CD4-positive, alpha-beta memory T cell (primary cell): ENCODE measurements at regions not wholly inside any gene's neighbourhood (a gene's known extent, or its start where the extent isn't known, plus 50 kb on each side); places are given as distances from the start of the nearest gene placed in this dataset.
A peak's percentile ranks its signal among the peaks of the same experiment; 100 is the strongest.

Experiments
- CTCF ChIA-PET: fragments of 350-600 bp; sonication (Branson Sonifier 250); formaldehyde crosslinking; loops from one replicate; lab custom pipeline; 2021; ENCODE audit warnings: inconsistent platforms; ENCODE audit not compliant: partially characterized antibody; lab: Charles Lee
- POLR2A ChIA-PET: fragments of 350-600 bp; sonication (Branson Sonifier 250); formaldehyde crosslinking; loops from one replicate; lab custom pipeline; 2021; ENCODE audit not compliant: partially characterized antibody; lab: Charles Lee
- DNase-seq, 5 donors: peaks; one replicate each; pipeline versions ENCODE4 v3.0.0 to v3.0.0-alpha.2; 2020 to 2022; ENCODE audit warnings: mixed read lengths in 1 of 5
- H3K27ac ChIP-seq: one replicate; pipeline ENCODE4 v1.7.0; 2013; ENCODE audit warnings: low read depth, low read length
- H3K27me3 ChIP-seq: 2 replicates; pipeline ENCODE4 v1.7.0; 2013; ENCODE audit warnings: mild to moderate bottlenecking, low read length, moderate library complexity; ENCODE audit not compliant: insufficient read depth
- H3K36me3 ChIP-seq: 2 replicates; pipeline ENCODE4 v1.7.0; 2013; ENCODE audit warnings: mild to moderate bottlenecking, low read length, moderate library complexity; ENCODE audit not compliant: insufficient read depth
- H3K4me1 ChIP-seq: 2 replicates; pipeline ENCODE4 v1.7.0; 2013; ENCODE audit warnings: mild to moderate bottlenecking, low read length, moderate library complexity; ENCODE audit not compliant: insufficient read depth
- H3K4me3 ChIP-seq, 2 donors: one replicate each; pipeline ENCODE4 v1.7.0; 2013; ENCODE audit warnings: low read length in 2 of 2, mild to moderate bottlenecking in 1 of 2
- H3K9me3 ChIP-seq, 2 donors: one replicate each; pipeline ENCODE4 v1.7.0; 2013; ENCODE audit warnings: low read length in 2 of 2, control low read depth in 1 of 2; ENCODE audit not compliant: control insufficient read depth in 1 of 2
- H3K27ac Mint-ChIP-seq, 7 donors: one replicate each; pipeline ENCODE4 v1.8.0; 2020 to 2021; ENCODE audit warnings: mixed read lengths in 7 of 7, mild to moderate bottlenecking in 6 of 7, inconsistent platforms in 3 of 7, moderate library complexity in 3 of 7
- H3K27me3 Mint-ChIP-seq, 2 donors: one replicate each; pipeline ENCODE4 v1.8.0; 2020 to 2021; ENCODE audit warnings: mixed read lengths in 2 of 2
- H3K36me3 Mint-ChIP-seq, 2 donors: one replicate each; pipeline ENCODE4 v1.8.0; 2020 to 2021; ENCODE audit warnings: mixed read lengths in 2 of 2, inconsistent platforms in 1 of 2, mild to moderate bottlenecking in 1 of 2
- H3K4me1 Mint-ChIP-seq, 4 donors: one replicate each; pipeline ENCODE4 v1.8.0; 2020 to 2021; ENCODE audit warnings: mixed read lengths in 4 of 4, mild to moderate bottlenecking in 1 of 4
- H3K4me3 Mint-ChIP-seq, 8 donors: one replicate each; pipeline ENCODE4 v1.8.0; 2020 to 2021; ENCODE audit warnings: mixed read lengths in 8 of 8, mild to moderate bottlenecking in 7 of 8, moderate library complexity in 6 of 8, inconsistent platforms in 3 of 8
- H3K9me3 Mint-ChIP-seq, 8 donors: one replicate each; pipeline ENCODE4 v1.8.0; 2020 to 2021; ENCODE audit warnings: mixed read lengths in 8 of 8, mild to moderate bottlenecking in 5 of 8, inconsistent platforms in 3 of 8, moderate library complexity in 1 of 8
- intact Hi-C: fragments of 100-400 bp; cut with micrococcal nuclease; formaldehyde crosslinking; loops from one replicate; pipeline ENCODE4 v1.15.1; 2023

GRCh38 chr3:107921038-107921437, 169.8 kb downstream of the CD47 start:
- H3K27me3 Mint-ChIP-seq: peaks cover 11 to 26% of the 10 kb centered on the region in 2 donors
- peaks cover 4% of the 10 kb centered on the region for H3K27me3 ChIP-seq
- no peak overlapping the region for H3K4me3 ChIP-seq
- ChIA-PET POLR2A (no interaction called here), CTCF (no interaction called here)
- no peaks in the 10 kb centered on the region for H3K4me1 ChIP-seq
- H3K36me3 Mint-ChIP-seq: no peaks in the 10 kb centered on the region
- no peaks in the 10 kb centered on the region for H3K9me3 ChIP-seq
- H3K27ac Mint-ChIP-seq: no peak overlapping the region
- peaks cover 0 to 4% (median 0%) of the 10 kb centered on the region in 8 donors for H3K9me3 Mint-ChIP-seq
- DNase-seq: no peak
- no peaks in the 10 kb centered on the region for H3K4me1 Mint-ChIP-seq
- H3K27ac ChIP-seq: no peak overlapping the region
- intact Hi-C loops: loop anchor here (10.0 kb wide), 1 partner anchor 634 kb away; no protein-coding TSS in a partner anchor
- H3K4me3 Mint-ChIP-seq: no peak overlapping the region
- H3K36me3 ChIP-seq: no peaks in the 10 kb centered on the region

- Histone ChIP-seq H3K4me1 (no peaks in the 10 kb centered on the region), H3K27me3 (peaks cover 4% of the 10 kb centered on the region), H3K9me3 (no peaks in the 10 kb centered on the region), H3K27ac (no peak overlapping the region), H3K4me3 (no peak overlapping the region), H3K36me3 (no peaks in the 10 kb centered on the region)
- ChIA-PET CTCF (no interaction called here), POLR2A (no interaction called here)
- Mint-ChIP-seq H3K4me1 (no peaks in the 10 kb centered on the region), H3K27me3 (peaks cover 11 to 26% of the 10 kb centered on the region in 2 donors), H3K9me3 (peaks cover 0 to 4% (median 0%) of the 10 kb centered on the region in 8 donors), H3K4me3 (no peak overlapping the region), H3K27ac (no peak overlapping the region), H3K36me3 (no peaks in the 10 kb centered on the region)
- DNase-seq: no peak
- intact Hi-C loops: loop anchor here (10.0 kb wide), 1 partner anchor 634 kb away; no protein-coding TSS in a partner anchor
These were observed 170.3 kb downstream of the CD47 start for GRCh38 chr3:107920538-107920937.

GRCh38 chr3:107919239-107919638, 171.6 kb downstream of the CD47 start:
- no peaks in the 10 kb centered on the region for H3K36me3 Mint-ChIP-seq
- peaks cover 4% of the 10 kb centered on the region for H3K27me3 ChIP-seq
- no peaks in the 10 kb centered on the region for H3K36me3 ChIP-seq
- H3K4me1 ChIP-seq: no peaks in the 10 kb centered on the region
- H3K4me1 Mint-ChIP-seq: no peaks in the 10 kb centered on the region
- ChIA-PET POLR2A (no interaction called here), CTCF (interaction anchor here (1.5 kb wide), 1 partner anchor 9 kb away, joined by 9 read pairs; no protein-coding TSS in a partner anchor)
- no peaks in the 10 kb centered on the region for H3K9me3 ChIP-seq
- no peak for DNase-seq
- H3K4me3 Mint-ChIP-seq: no peak overlapping the region
- H3K4me3 ChIP-seq: no peak overlapping the region
- no peak overlapping the region for H3K27ac Mint-ChIP-seq
- H3K9me3 Mint-ChIP-seq: peaks cover 0 to 4% (median 0%) of the 10 kb centered on the region in 8 donors
- peaks cover 11 to 26% of the 10 kb centered on the region in 2 donors for H3K27me3 Mint-ChIP-seq
- H3K27ac ChIP-seq: no peak overlapping the region
- intact Hi-C loops: no loop called here

GRCh38 chr3:107916171-107916570, 174.7 kb downstream of the CD47 start:
- H3K4me1 ChIP-seq: peaks cover under 1% of the 10 kb centered on the region
- H3K27me3 ChIP-seq: peaks cover 4% of the 10 kb centered on the region
- H3K4me3 Mint-ChIP-seq: no peak overlapping the region
- ChIA-PET CTCF (interaction anchor here (3.0 kb wide), 1 partner anchor 11 kb away, joined by 16 read pairs; no protein-coding TSS in a partner anchor), POLR2A (interaction anchor here (1.2 kb wide), 1 partner anchor 222 kb away, joined by 3 read pairs; no protein-coding TSS in a partner anchor)
- peaks cover 9 to 21% of the 10 kb centered on the region in 2 donors for H3K27me3 Mint-ChIP-seq
- H3K36me3 Mint-ChIP-seq: no peaks in the 10 kb centered on the region
- no peaks in the 10 kb centered on the region for H3K36me3 ChIP-seq
- no peaks in the 10 kb centered on the region for H3K9me3 ChIP-seq
- H3K27ac ChIP-seq: no peak overlapping the region
- DNase-seq: no peak
- no peak overlapping the region for H3K4me3 ChIP-seq
- peaks cover 0 to 2% (median 0%) of the 10 kb centered on the region in 8 donors for H3K9me3 Mint-ChIP-seq
- intact Hi-C loops: no loop called here
- no peak overlapping the region for H3K27ac Mint-ChIP-seq
- peaks cover 0 to 7% (median 4%) of the 10 kb centered on the region in 4 donors for H3K4me1 Mint-ChIP-seq

- POLR2A ChIA-PET: interaction anchor here (1.2 kb wide), 1 partner anchor 223 kb away, joined by 3 read pairs; no protein-coding TSS in a partner anchor
- intact Hi-C loops: no loop called here
- Histone ChIP-seq H3K36me3 (no peaks in the 10 kb centered on the region), H3K27ac (no peak overlapping the region), H3K27me3 (peaks cover 4% of the 10 kb centered on the region), H3K4me1 (peaks cover 5% of the 10 kb centered on the region), H3K9me3 (no peaks in the 10 kb centered on the region), H3K4me3 (no peak overlapping the region)
- no peak overlapping the region for H3K4me3 Mint-ChIP-seq
- no peak for DNase-seq
- peaks cover 0 to 8% (median 6%) of the 10 kb centered on the region in 4 donors for H3K4me1 Mint-ChIP-seq
- H3K27me3 Mint-ChIP-seq: peaks cover 7 to 21% of the 10 kb centered on the region in 2 donors
- H3K36me3 Mint-ChIP-seq: no peaks in the 10 kb centered on the region
- H3K27ac Mint-ChIP-seq: no peak overlapping the region
- H3K9me3 Mint-ChIP-seq: no peaks in the 10 kb centered on the region
- CTCF ChIA-PET: interaction anchor here (3.0 kb wide), 1 partner anchor 11 kb away, joined by 16 read pairs; no protein-coding TSS in a partner anchor
These were observed 175.1 kb downstream of the CD47 start for GRCh38 chr3:107915706-107916105.

GRCh38 chr3:107913701-107914100, 177.1 kb downstream of the CD47 start:
- H3K4me3 ChIP-seq: no peak overlapping the region
- CTCF ChIA-PET: no interaction called here
- no peak overlapping the region for H3K27ac ChIP-seq
- H3K27me3 ChIP-seq: peaks cover 4% of the 10 kb centered on the region
- peaks cover 8% of the 10 kb centered on the region for H3K4me1 ChIP-seq
- no peaks in the 10 kb centered on the region for H3K9me3 ChIP-seq
- peaks cover 7 to 16% of the 10 kb centered on the region in 2 donors for H3K27me3 Mint-ChIP-seq
- H3K4me1 Mint-ChIP-seq: peaks cover 0 to 13% (median 8%) of the 10 kb centered on the region in 4 donors
- no peaks in the 10 kb centered on the region for H3K36me3 ChIP-seq
- intact Hi-C loops: no loop called here
- POLR2A ChIA-PET: no interaction called here
- no peaks in the 10 kb centered on the region for H3K9me3 Mint-ChIP-seq
- no peak overlapping the region for H3K27ac Mint-ChIP-seq
- DNase-seq: no peak
- H3K36me3 Mint-ChIP-seq: no peaks in the 10 kb centered on the region
- H3K4me3 Mint-ChIP-seq: no peak overlapping the region

- Mint-ChIP-seq H3K4me1 (peaks cover 0 to 13% (median 8%) of the 10 kb centered on the region in 4 donors), H3K27me3 (peaks cover 1 to 2% of the 10 kb centered on the region in 2 donors), H3K9me3 (no peaks in the 10 kb centered on the region), H3K4me3 (no peak overlapping the region), H3K36me3 (no peaks in the 10 kb centered on the region), H3K27ac (peak overlapping the region in 3 of 7 donors; percentile 14 to 80 (median 30))
- no peak for DNase-seq
- ChIA-PET POLR2A (no interaction called here), CTCF (interaction anchor here (0.5 to 3.3 kb wide), 2 partner anchors 16 to 133 kb away, joined by 6 to 13 read pairs; no protein-coding TSS in a partner anchor)
- intact Hi-C loops: no loop called here
- Histone ChIP-seq H3K9me3 (no peaks in the 10 kb centered on the region), H3K36me3 (no peaks in the 10 kb centered on the region), H3K4me3 (no peak overlapping the region), H3K27me3 (no peaks in the 10 kb centered on the region), H3K27ac (no peak overlapping the region), H3K4me1 (peaks cover 8% of the 10 kb centered on the region)
These were observed 179.4 kb downstream of the CD47 start for GRCh38 chr3:107911337-107912000.
